Effector memory CD8-positive, alpha-beta T cell (primary cell): ENCODE measurements at regions not wholly inside any gene's neighbourhood (a gene's known extent, or its start where the extent isn't known, plus 50 kb on each side); places are given as distances from the start of the nearest gene placed in this dataset.

Experiments used
- ATAC-seq: fragments of 150-1000 bp; cut with Tn5 transposase; replicated peaks from 2 replicates; pipeline ENCODE4 v1.10.0; 2021; ENCODE audit warnings: mild to moderate bottlenecking, moderate library complexity
- DNase-seq, 3 experiments: peaks; one replicate each; pipeline ENCODE4 v3.0.0; 2021
- H3K27ac Mint-ChIP-seq, 2 donors: one replicate each; pipeline ENCODE4 v1.8.0; 2022; ENCODE audit warnings: mild to moderate bottlenecking in 2 of 2, mixed read lengths in 2 of 2, moderate library complexity in 2 of 2
- H3K27me3 Mint-ChIP-seq, 2 donors: one replicate each; pipeline ENCODE4 v1.8.0; 2022; ENCODE audit warnings: mixed read lengths in 2 of 2
- H3K36me3 Mint-ChIP-seq: one replicate; pipeline ENCODE4 v1.8.0; 2022; ENCODE audit warnings: mild to moderate bottlenecking, moderate library complexity, mixed read lengths; ENCODE audit not compliant: insufficient read depth
- H3K4me1 Mint-ChIP-seq, 2 donors: one replicate each; pipeline ENCODE4 v1.8.0; 2022; ENCODE audit warnings: low read depth in 2 of 2, mixed read lengths in 2 of 2
- H3K4me3 Mint-ChIP-seq, 2 donors: one replicate each; pipeline ENCODE4 v1.8.0; 2022; ENCODE audit warnings: mild to moderate bottlenecking in 2 of 2, mixed read lengths in 2 of 2, moderate library complexity in 2 of 2
- H3K9me3 Mint-ChIP-seq, 2 donors: one replicate each; pipeline ENCODE4 v1.8.0; 2022; ENCODE audit warnings: mixed read lengths in 2 of 2

DNA sequence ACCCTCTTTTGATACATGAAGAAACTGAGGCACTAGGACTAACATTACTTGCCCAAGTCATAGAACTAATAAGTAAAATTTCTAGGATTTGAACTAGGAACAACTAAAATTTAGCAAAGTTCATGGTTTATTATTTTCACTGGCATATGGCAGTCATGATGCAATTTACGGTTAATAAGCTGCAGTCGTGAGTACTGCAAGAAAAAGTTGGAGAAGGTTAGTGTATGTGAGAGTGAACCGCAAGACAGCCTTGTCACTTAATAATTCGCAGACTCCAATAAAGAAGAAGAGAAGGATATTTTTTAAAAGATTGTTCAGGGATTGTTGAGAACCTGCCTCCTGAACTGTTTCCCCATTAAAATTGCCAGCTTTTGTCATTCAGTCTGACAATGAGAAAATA, 663.4 kb upstream of the TENM4 start:
- H3K4me3 Mint-ChIP-seq: no peak overlapping the region
- no peak for ATAC-seq
- H3K36me3 Mint-ChIP-seq: no peaks in the 10 kb centered on the region
- no peak for DNase-seq
- H3K4me1 Mint-ChIP-seq: no peaks in the 10 kb centered on the region
- no peaks in the 10 kb centered on the region for H3K27me3 Mint-ChIP-seq
- H3K27ac Mint-ChIP-seq: no peak overlapping the region
- H3K9me3 Mint-ChIP-seq: peaks cover 12 to 15% of the 10 kb centered on the region in 2 donors

- no peaks in the 10 kb centered on the region for H3K4me1 Mint-ChIP-seq
- peaks cover 13 to 15% of the 10 kb centered on the region in 2 donors for H3K9me3 Mint-ChIP-seq
- H3K4me3 Mint-ChIP-seq: no peak overlapping the region
- no peaks in the 10 kb centered on the region for H3K27me3 Mint-ChIP-seq
- no peaks in the 10 kb centered on the region for H3K36me3 Mint-ChIP-seq
- ATAC-seq: no peak
- DNase-seq: no peak
- H3K27ac Mint-ChIP-seq: no peak overlapping the region
Measured at GRCh38 chr11:80103142-80103859, 662.5 kb upstream of the TENM4 start.

GRCh38 chr11:80097146-80097545, 656.3 kb upstream of the TENM4 start:
- H3K9me3 Mint-ChIP-seq: peaks cover 7 to 9% of the 10 kb centered on the region in 2 donors
- ATAC-seq (no peak), DNase-seq (no peak)
- H3K4me3 Mint-ChIP-seq: no peak overlapping the region
- H3K36me3 Mint-ChIP-seq: no peaks in the 10 kb centered on the region
- no peaks in the 10 kb centered on the region for H3K27me3 Mint-ChIP-seq
- no peaks in the 10 kb centered on the region for H3K4me1 Mint-ChIP-seq
- no peak overlapping the region for H3K27ac Mint-ChIP-seq

DNA sequence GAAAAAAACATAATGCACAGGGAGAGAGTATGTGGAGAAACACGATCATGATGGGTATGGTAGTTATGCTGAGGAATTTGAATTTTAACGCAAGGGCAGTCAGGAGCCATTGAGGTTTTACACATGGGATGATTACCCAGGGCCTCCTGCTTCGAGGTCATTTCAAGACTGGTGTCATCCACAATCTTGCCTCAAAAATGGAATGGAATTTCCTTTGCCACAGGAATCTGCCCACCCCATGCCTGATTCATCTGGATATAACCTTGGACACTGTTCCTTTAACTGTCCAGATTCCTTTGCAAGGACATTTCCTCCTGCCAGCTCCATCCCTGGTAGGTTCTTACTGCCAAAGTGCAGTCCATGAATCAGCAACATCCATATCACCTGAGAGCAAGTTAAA, 655.9 kb upstream of the TENM4 start:
- H3K4me1 Mint-ChIP-seq: no peaks in the 10 kb centered on the region
- no peaks in the 10 kb centered on the region for H3K36me3 Mint-ChIP-seq
- no peak for DNase-seq
- H3K27ac Mint-ChIP-seq: no peak overlapping the region
- H3K4me3 Mint-ChIP-seq: no peak overlapping the region
- ATAC-seq: no peak
- H3K27me3 Mint-ChIP-seq: no peaks in the 10 kb centered on the region
- H3K9me3 Mint-ChIP-seq: peaks cover 7 to 9% of the 10 kb centered on the region in 2 donors

DNA sequence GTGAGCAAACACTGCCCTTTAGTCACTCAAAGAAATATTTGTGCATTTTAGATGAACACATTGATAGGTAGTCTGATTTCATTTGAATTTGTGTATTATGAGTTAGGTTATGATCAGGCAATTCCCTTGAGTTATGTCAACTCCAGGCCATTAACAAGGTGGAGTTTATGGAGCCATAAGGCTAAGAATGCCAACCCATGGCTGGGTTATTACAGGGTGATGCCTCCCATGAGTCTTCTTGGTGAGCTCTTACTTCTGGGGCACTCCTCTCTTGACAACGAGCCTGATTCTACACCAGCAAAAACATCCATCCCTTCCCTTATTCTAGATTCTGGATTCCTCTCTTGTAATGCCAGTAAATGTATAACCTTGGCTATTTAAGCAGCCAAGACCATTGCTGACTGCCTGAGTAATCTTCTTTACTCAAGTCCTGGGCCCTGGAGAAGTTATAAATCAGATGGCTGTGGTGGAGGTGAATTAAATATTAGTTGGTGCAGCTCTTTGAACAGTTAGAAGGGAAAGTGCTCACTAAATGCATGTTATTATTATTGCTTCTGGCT, 645.7 kb upstream of the TENM4 start:
- no peak overlapping the region for H3K4me3 Mint-ChIP-seq
- no peaks in the 10 kb centered on the region for H3K4me1 Mint-ChIP-seq

DNA sequence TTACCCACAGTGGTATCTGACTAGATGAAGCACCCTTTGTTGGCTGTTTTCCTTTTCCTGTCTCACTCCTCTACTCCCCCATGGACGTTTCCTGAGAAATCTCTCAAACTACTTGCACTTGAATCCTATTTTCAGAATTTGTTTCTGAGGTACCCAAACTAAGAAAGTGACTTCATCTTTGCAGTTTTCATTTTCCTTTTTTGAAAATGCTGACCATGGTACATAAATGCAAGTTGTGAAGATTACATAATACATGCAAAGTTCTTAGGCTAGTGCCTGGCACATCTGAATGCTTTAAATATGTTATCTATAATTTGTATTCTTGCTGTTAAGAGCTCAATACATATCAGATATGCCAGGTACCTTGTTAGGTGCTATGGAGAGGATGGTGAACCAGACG, 644.7 kb upstream of the TENM4 start:
- H3K36me3 Mint-ChIP-seq: no peaks in the 10 kb centered on the region
- no peak overlapping the region for H3K27ac Mint-ChIP-seq
- DNase-seq: no peak

More for the DNA sequence above, 645.7 kb upstream of the TENM4 start:
- ATAC-seq (no peak), DNase-seq (no peak)
- Mint-ChIP-seq H3K27me3 (no peaks in the 10 kb centered on the region), H3K9me3 (peaks cover 6 to 29% of the 10 kb centered on the region in 2 donors), H3K36me3 (no peaks in the 10 kb centered on the region), H3K27ac (no peak overlapping the region)

DNA sequence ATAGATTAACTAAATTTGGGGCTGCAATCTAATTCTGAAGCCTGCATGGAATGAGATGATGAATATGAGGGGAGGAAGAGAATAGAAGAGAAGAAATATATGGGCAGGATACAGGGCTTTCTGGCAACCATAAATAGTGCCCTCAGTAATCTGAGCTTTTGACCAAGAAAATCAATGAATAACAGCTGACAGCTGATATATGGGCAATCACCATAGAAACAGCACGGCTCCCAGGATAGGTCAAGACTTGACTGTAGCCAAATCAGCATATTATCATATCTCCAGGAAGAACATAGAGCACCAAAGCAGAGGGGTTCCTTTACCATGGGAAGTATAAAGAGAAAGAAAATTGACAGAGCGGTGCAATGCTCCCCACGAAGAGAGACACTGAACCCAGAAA, 643.8 kb upstream of the TENM4 start:
- Mint-ChIP-seq H3K4me3 (no peak overlapping the region), H3K27me3 (no peaks in the 10 kb centered on the region), H3K27ac (no peak overlapping the region), H3K36me3 (no peaks in the 10 kb centered on the region), H3K4me1 (no peaks in the 10 kb centered on the region), H3K9me3 (peaks cover 9 to 18% of the 10 kb centered on the region in 2 donors)
- ATAC-seq (no peak), DNase-seq (no peak)

More for the DNA sequence above, 644.7 kb upstream of the TENM4 start:
- Mint-ChIP-seq H3K4me3 (no peak overlapping the region), H3K27me3 (no peaks in the 10 kb centered on the region), H3K9me3 (peaks cover 6 to 24% of the 10 kb centered on the region in 2 donors), H3K4me1 (no peaks in the 10 kb centered on the region)
- ATAC-seq: no peak

DNA sequence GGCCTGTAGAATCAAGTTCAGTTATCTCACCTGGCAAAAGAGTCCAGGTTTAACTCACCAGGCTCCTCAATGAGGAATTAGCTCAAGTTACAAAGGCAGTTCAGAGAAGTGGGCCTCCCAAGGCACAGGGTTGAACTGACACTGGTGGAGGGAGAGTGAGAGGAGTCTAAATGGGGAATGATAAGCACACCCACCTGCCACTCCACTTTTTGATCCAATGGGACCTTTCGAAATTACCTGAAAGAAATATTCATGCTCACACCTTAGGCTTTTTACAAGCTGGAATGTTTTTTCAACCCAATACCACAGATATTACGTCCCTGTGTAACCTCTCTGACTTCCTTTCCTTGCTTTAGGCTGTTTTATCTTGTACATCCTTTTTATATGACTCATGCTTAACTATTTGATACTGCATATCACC, 642.7 kb upstream of the TENM4 start:
- DNase-seq (no peak), ATAC-seq (no peak)
- Mint-ChIP-seq H3K36me3 (no peaks in the 10 kb centered on the region), H3K27me3 (no peaks in the 10 kb centered on the region), H3K4me3 (no peak overlapping the region), H3K9me3 (peaks cover 9 to 17% of the 10 kb centered on the region in 2 donors), H3K27ac (no peak overlapping the region), H3K4me1 (no peaks in the 10 kb centered on the region)

- H3K9me3 Mint-ChIP-seq: peaks cover 9 to 17% of the 10 kb centered on the region in 2 donors
- H3K27me3 Mint-ChIP-seq: no peaks in the 10 kb centered on the region
- H3K4me1 Mint-ChIP-seq: no peaks in the 10 kb centered on the region
- DNase-seq (no peak), ATAC-seq (no peak)
- H3K36me3 Mint-ChIP-seq: no peaks in the 10 kb centered on the region
- no peak overlapping the region for H3K4me3 Mint-ChIP-seq
- no peak overlapping the region for H3K27ac Mint-ChIP-seq
Measured at GRCh38 chr11:80082406-80082805, 641.6 kb upstream of the TENM4 start.

DNA sequence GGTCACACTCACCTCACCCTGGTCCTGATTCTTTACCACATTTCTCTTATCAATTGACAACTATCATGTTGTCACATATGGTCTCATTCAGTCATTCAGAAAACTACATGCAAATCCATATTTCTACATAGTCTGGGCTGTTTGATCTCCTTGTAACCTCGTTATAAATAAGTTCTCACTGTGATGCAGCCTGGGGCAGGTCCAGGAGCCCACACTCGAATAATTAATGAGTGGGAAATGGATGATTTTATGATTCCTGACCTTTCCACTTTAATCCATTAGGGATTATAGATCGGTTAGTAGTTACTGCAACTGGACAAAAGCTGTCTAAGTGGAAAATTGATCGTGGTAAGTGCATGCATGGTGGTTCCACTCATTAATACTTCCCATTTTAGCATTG, 636.3 kb upstream of the TENM4 start:
- H3K36me3 Mint-ChIP-seq: no peaks in the 10 kb centered on the region
- no peaks in the 10 kb centered on the region for H3K4me1 Mint-ChIP-seq
- peaks cover 7 to 18% of the 10 kb centered on the region in 2 donors for H3K9me3 Mint-ChIP-seq
- no peak overlapping the region for H3K27ac Mint-ChIP-seq
- DNase-seq (no peak), ATAC-seq (no peak)
- H3K4me3 Mint-ChIP-seq: no peak overlapping the region
- H3K27me3 Mint-ChIP-seq: no peaks in the 10 kb centered on the region

GRCh38 chr11:80074837-80075236, 634.0 kb upstream of the TENM4 start:
- DNase-seq (no peak), ATAC-seq (no peak)
- Mint-ChIP-seq H3K9me3 (peaks cover 6 to 18% of the 10 kb centered on the region in 2 donors), H3K27ac (no peak overlapping the region), H3K4me1 (no peaks in the 10 kb centered on the region), H3K27me3 (no peaks in the 10 kb centered on the region), H3K4me3 (no peak overlapping the region), H3K36me3 (no peaks in the 10 kb centered on the region)

DNA sequence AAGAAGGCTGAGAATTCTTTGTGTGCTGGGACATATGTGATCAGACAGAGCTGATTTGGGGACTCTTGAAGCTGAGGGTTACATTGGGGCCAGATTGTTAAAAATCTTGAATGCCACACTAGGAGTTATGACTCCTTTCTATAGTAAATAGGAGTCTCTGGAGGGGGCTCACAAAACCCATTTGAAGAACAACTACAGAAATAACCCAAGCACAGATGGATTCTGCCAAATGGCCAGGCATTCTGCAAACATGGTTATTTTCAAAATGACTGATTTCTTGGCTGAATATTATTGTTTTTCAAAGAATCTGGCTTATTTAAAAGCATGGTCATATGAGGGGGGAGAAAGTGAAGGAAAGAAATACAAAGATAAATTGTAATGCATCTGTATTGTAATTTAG, 625.5 kb upstream of the TENM4 start:
- Mint-ChIP-seq H3K9me3 (peaks cover 10 to 13% of the 10 kb centered on the region in 2 donors), H3K4me1 (no peaks in the 10 kb centered on the region), H3K4me3 (no peak overlapping the region), H3K27me3 (no peaks in the 10 kb centered on the region), H3K27ac (no peak overlapping the region), H3K36me3 (no peaks in the 10 kb centered on the region)
- no peak for DNase-seq
- no peak for ATAC-seq

DNA sequence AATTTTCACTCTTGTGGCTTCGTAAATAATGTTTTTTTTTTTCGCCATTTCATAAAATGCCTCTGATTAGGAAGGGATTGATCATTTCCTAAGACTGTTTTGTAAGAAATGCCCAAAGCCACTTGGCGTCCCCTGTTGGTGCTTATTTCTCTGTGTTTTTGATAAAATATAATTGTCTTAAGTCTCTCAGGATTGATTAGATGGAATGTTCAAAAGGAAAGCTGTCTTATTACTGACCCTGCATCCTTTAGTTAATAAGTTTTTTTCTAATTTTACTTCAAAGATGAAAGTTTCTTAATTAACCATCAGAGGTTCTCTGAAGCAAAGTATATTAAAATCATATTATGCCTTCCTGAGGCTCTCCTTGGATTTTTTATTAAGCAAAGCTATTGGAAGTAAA, 624.3 kb upstream of the TENM4 start:
- Mint-ChIP-seq H3K4me3 (no peak overlapping the region), H3K36me3 (no peaks in the 10 kb centered on the region), H3K27ac (no peak overlapping the region), H3K4me1 (no peaks in the 10 kb centered on the region), H3K9me3 (peaks cover 16 to 17% of the 10 kb centered on the region in 2 donors), H3K27me3 (no peaks in the 10 kb centered on the region)
- ATAC-seq (no peak), DNase-seq (no peak)

DNA sequence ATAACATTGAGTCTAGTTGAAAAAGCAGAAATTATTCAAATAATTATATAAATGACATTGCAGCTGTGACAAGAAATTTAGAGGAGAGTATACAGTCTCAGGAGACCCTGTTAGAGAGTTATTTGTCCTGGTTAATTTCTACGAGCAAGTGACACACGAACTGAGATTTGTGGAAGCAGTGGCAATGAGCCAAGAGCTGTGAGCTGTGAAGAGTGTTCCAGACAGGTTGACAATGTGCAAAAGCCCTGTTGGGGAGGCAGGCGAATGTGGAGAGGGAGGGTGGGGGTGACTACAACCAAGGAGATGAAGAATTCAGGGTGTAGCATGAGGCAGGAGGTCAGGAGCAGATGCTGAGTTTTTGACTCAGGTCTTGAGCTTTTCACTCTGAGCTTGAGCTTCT, 620.2 kb upstream of the TENM4 start:
- DNase-seq (no peak), ATAC-seq (no peak)
- Mint-ChIP-seq H3K27me3 (no peaks in the 10 kb centered on the region), H3K4me3 (no peak overlapping the region), H3K27ac (no peak overlapping the region), H3K4me1 (no peaks in the 10 kb centered on the region), H3K36me3 (no peaks in the 10 kb centered on the region), H3K9me3 (peaks cover 11 to 12% of the 10 kb centered on the region in 2 donors)
